ENCODE measurements at regions not wholly inside any gene's neighbourhood (a gene's known extent, or its start where the extent isn't known, plus 50 kb on each side); places are given as distances from the start of the nearest gene placed in this dataset.

GRCh38 chrX:67288156-67288555 is 255.7 kb upstream of the AR start:
- Mint-ChIP-seq H3K36me3 (no peaks in the 10 kb centered on the region), H3K9me3 (no peaks in the 10 kb centered on the region), H3K27me3 (no peaks in the 10 kb centered on the region), H3K4me1 (no peaks in the 10 kb centered on the region), H3K4me3 (no peak overlapping the region), H3K27ac (no peak overlapping the region)
- CTCF ChIA-PET, result no interaction called here
- DNase-seq, result no peak

GRCh38 chrX:67289055-67289499 is 254.7 kb upstream of the AR start:
- no peaks in the 10 kb centered on the region for H3K27me3 Mint-ChIP-seq
- no peaks in the 10 kb centered on the region for H3K4me1 Mint-ChIP-seq
- H3K9me3 Mint-ChIP-seq, result no peaks in the 10 kb centered on the region
- H3K27ac Mint-ChIP-seq, result no peak overlapping the region
- CTCF ChIA-PET, result no interaction called here
- no peak overlapping the region for H3K4me3 Mint-ChIP-seq
- H3K36me3 Mint-ChIP-seq, result no peaks in the 10 kb centered on the region
- DNase-seq, result no peak

- Mint-ChIP-seq H3K27me3 (no peaks in the 10 kb centered on the region), H3K9me3 (peaks cover 3% of the 10 kb centered on the region), H3K36me3 (no peaks in the 10 kb centered on the region), H3K4me3 (no peak overlapping the region), H3K27ac (no peak overlapping the region), H3K4me1 (no peaks in the 10 kb centered on the region)
- CTCF ChIA-PET, result no interaction called here
- no peak for DNase-seq
Measured at GRCh38 chrX:67290489-67291220, 253.2 kb upstream of the AR start.

GRCh38 chrX:67295924-67296323 is 247.9 kb upstream of the AR start:
- Mint-ChIP-seq H3K4me3 (no peak overlapping the region), H3K36me3 (no peaks in the 10 kb centered on the region), H3K4me1 (no peaks in the 10 kb centered on the region), H3K27ac (no peak overlapping the region), H3K27me3 (no peaks in the 10 kb centered on the region), H3K9me3 (peaks cover 3% of the 10 kb centered on the region)
- no peak for DNase-seq
- CTCF ChIA-PET, result no interaction called here

GRCh38 chrX:67296395-67296794 is 247.4 kb upstream of the AR start:
- H3K27me3 Mint-ChIP-seq, result no peaks in the 10 kb centered on the region

GRCh38 chrX:67317725-67318124 is 226.1 kb upstream of the AR start:
- Mint-ChIP-seq H3K27me3 (no peaks in the 10 kb centered on the region), H3K4me3 (no peak overlapping the region), H3K36me3 (no peaks in the 10 kb centered on the region), H3K4me1 (no peaks in the 10 kb centered on the region), H3K27ac (no peak overlapping the region), H3K9me3 (peaks cover 2% of the 10 kb centered on the region)
- CTCF ChIA-PET, result no interaction called here
- no peak for DNase-seq

More at GRCh38 chrX:67296395-67296794, 247.4 kb upstream of the AR start:
- Mint-ChIP-seq H3K27ac (no peak overlapping the region), H3K4me3 (no peak overlapping the region), H3K36me3 (no peaks in the 10 kb centered on the region), H3K4me1 (no peaks in the 10 kb centered on the region), H3K9me3 (peaks cover 3% of the 10 kb centered on the region)
- CTCF ChIA-PET, result no interaction called here
- DNase-seq, result no peak

- CTCF ChIA-PET, result no interaction called here
- H3K9me3 Mint-ChIP-seq, result no peaks in the 10 kb centered on the region
- H3K4me1 Mint-ChIP-seq, result no peaks in the 10 kb centered on the region
- H3K27me3 Mint-ChIP-seq, result no peaks in the 10 kb centered on the region
- H3K27ac Mint-ChIP-seq, result no peak overlapping the region
- H3K36me3 Mint-ChIP-seq, result no peaks in the 10 kb centered on the region
- no peak for DNase-seq
- H3K4me3 Mint-ChIP-seq, result no peak overlapping the region
Measured at GRCh38 chrX:67328476-67328875, 215.3 kb upstream of the AR start.

- Mint-ChIP-seq H3K9me3 (no peaks in the 10 kb centered on the region), H3K4me1 (no peaks in the 10 kb centered on the region), H3K27me3 (no peaks in the 10 kb centered on the region), H3K27ac (no peak overlapping the region), H3K4me3 (no peak overlapping the region), H3K36me3 (no peaks in the 10 kb centered on the region)
- CTCF ChIA-PET, result no interaction called here
- no peak for DNase-seq
Measured at GRCh38 chrX:67334323-67334722, 209.5 kb upstream of the AR start.

- Mint-ChIP-seq H3K27ac (no peak overlapping the region), H3K4me3 (no peak overlapping the region), H3K4me1 (no peaks in the 10 kb centered on the region), H3K27me3 (no peaks in the 10 kb centered on the region), H3K36me3 (no peaks in the 10 kb centered on the region), H3K9me3 (no peaks in the 10 kb centered on the region)
- DNase-seq, result no peak
- CTCF ChIA-PET, result no interaction called here
Measured at GRCh38 chrX:67338262-67338661, 205.6 kb upstream of the AR start.

- no peaks in the 10 kb centered on the region for H3K9me3 Mint-ChIP-seq
- no peaks in the 10 kb centered on the region for H3K27me3 Mint-ChIP-seq
- no peaks in the 10 kb centered on the region for H3K4me1 Mint-ChIP-seq
- no peak overlapping the region for H3K27ac Mint-ChIP-seq
- DNase-seq, result no peak
- no peak overlapping the region for H3K4me3 Mint-ChIP-seq
- CTCF ChIA-PET, result no interaction called here
- H3K36me3 Mint-ChIP-seq, result no peaks in the 10 kb centered on the region
Measured at GRCh38 chrX:67342138-67342537, 201.7 kb upstream of the AR start.

- Mint-ChIP-seq H3K9me3 (no peaks in the 10 kb centered on the region), H3K4me3 (no peak overlapping the region), H3K4me1 (no peaks in the 10 kb centered on the region), H3K36me3 (no peaks in the 10 kb centered on the region), H3K27me3 (no peaks in the 10 kb centered on the region), H3K27ac (no peak overlapping the region)
- DNase-seq, result no peak
- CTCF ChIA-PET, result no interaction called here
Measured at GRCh38 chrX:67346225-67346624, 197.6 kb upstream of the AR start.

GRCh38 chrX:67346667-67347066 is 197.2 kb upstream of the AR start:
- Mint-ChIP-seq H3K36me3 (no peaks in the 10 kb centered on the region), H3K9me3 (no peaks in the 10 kb centered on the region), H3K4me1 (no peaks in the 10 kb centered on the region), H3K27ac (no peak overlapping the region), H3K27me3 (no peaks in the 10 kb centered on the region), H3K4me3 (no peak overlapping the region)
- no peak for DNase-seq
- CTCF ChIA-PET, result no interaction called here

- Mint-ChIP-seq H3K27ac (no peak overlapping the region), H3K4me1 (no peaks in the 10 kb centered on the region)
- CTCF ChIA-PET, result no interaction called here
Measured at GRCh38 chrX:67347145-67347544, 196.7 kb upstream of the AR start.

GRCh38 chrX:67351411-67351810 is 192.4 kb upstream of the AR start:
- H3K36me3 Mint-ChIP-seq, result no peaks in the 10 kb centered on the region
- no peak overlapping the region for H3K4me3 Mint-ChIP-seq
- no peaks in the 10 kb centered on the region for H3K9me3 Mint-ChIP-seq
- DNase-seq, result no peak
- H3K27me3 Mint-ChIP-seq, result no peaks in the 10 kb centered on the region
- peak overlapping the region; percentile 46 for H3K27ac Mint-ChIP-seq
- CTCF ChIA-PET, result no interaction called here
- no peaks in the 10 kb centered on the region for H3K4me1 Mint-ChIP-seq

More at GRCh38 chrX:67347145-67347544, 196.7 kb upstream of the AR start:
- Mint-ChIP-seq H3K36me3 (no peaks in the 10 kb centered on the region), H3K9me3 (no peaks in the 10 kb centered on the region), H3K4me3 (no peak overlapping the region), H3K27me3 (no peaks in the 10 kb centered on the region)
- DNase-seq, result no peak

GRCh38 chrX:67353651-67354370 is 190.0 kb upstream of the AR start:
- CTCF ChIA-PET, result no interaction called here
- no peaks in the 10 kb centered on the region for H3K27me3 Mint-ChIP-seq
- H3K4me1 Mint-ChIP-seq, result no peaks in the 10 kb centered on the region
- peaks cover under 1% of the 10 kb centered on the region for H3K9me3 Mint-ChIP-seq
- no peak overlapping the region for H3K4me3 Mint-ChIP-seq
- H3K36me3 Mint-ChIP-seq, result no peaks in the 10 kb centered on the region
- no peak for DNase-seq
- no peak overlapping the region for H3K27ac Mint-ChIP-seq
